Naive thymus-derived CD8-positive, alpha-beta T cell (primary cell): ENCODE measurements at regions not wholly inside any gene's neighbourhood (a gene's known extent, or its start where the extent isn't known, plus 50 kb on each side); places are given as distances from the start of the nearest gene placed in this dataset.
"Not testable (repeated sequence)": the region's sequence is repeated elsewhere in the genome, so short reads cannot be mapped to it uniquely, and the experiment has no call there.

Experiments used
- ATAC-seq, 2 donors: fragments of 150-1000 bp; cut with Tn5 transposase in 1 of 2; sonication (Bioruptor Pico), chemical (Tn5 transposase) in 1 of 2; 1 replicate in 1 of 2; 2 replicates in 1 of 2; pipeline ENCODE4 v1.10.0; 2021; ENCODE audit warnings: mild to moderate bottlenecking in 2 of 2, moderate library complexity in 2 of 2
- POLR2A ChIA-PET: fragments of 350-600 bp; sonication (Branson Sonifier 250); formaldehyde crosslinking; loops from one replicate; lab custom pipeline; 2021; ENCODE audit warnings: antibody characterized with exemption; lab: Charles Lee
- DNase-seq, 10 donors: peaks; one replicate each; pipeline versions ENCODE4 v3.0.0 to v3.0.0-alpha.2; 2020 to 2022
- H3K27ac Mint-ChIP-seq, 10 donors: one replicate each; pipeline ENCODE4 v1.8.0; 2020 to 2022; ENCODE audit warnings: mild to moderate bottlenecking in 10 of 10, mixed read lengths in 10 of 10, moderate library complexity in 4 of 10, inconsistent platforms in 1 of 10
- H3K27me3 Mint-ChIP-seq, 5 donors: one replicate each; pipeline ENCODE4 v1.8.0; 2021 to 2022; ENCODE audit warnings: mixed read lengths in 5 of 5
- H3K36me3 Mint-ChIP-seq, 3 donors: one replicate each; pipeline ENCODE4 v1.8.0; 2020 to 2022; ENCODE audit warnings: mixed read lengths in 3 of 3, mild to moderate bottlenecking in 2 of 3, inconsistent platforms in 1 of 3
- H3K4me1 Mint-ChIP-seq, 4 donors: one replicate each; pipeline ENCODE4 v1.8.0; 2021 to 2022; ENCODE audit warnings: mixed read lengths in 4 of 4
- H3K4me3 Mint-ChIP-seq, 10 donors: one replicate each; pipeline ENCODE4 v1.8.0; 2020 to 2022; ENCODE audit warnings: mild to moderate bottlenecking in 10 of 10, mixed read lengths in 10 of 10, moderate library complexity in 6 of 10, inconsistent platforms in 1 of 10
- H3K9me3 Mint-ChIP-seq, 9 donors: one replicate each; pipeline ENCODE4 v1.8.0; 2020 to 2022; ENCODE audit warnings: mixed read lengths in 9 of 9, mild to moderate bottlenecking in 3 of 9, inconsistent platforms in 1 of 9, moderate library complexity in 1 of 9

DNA sequence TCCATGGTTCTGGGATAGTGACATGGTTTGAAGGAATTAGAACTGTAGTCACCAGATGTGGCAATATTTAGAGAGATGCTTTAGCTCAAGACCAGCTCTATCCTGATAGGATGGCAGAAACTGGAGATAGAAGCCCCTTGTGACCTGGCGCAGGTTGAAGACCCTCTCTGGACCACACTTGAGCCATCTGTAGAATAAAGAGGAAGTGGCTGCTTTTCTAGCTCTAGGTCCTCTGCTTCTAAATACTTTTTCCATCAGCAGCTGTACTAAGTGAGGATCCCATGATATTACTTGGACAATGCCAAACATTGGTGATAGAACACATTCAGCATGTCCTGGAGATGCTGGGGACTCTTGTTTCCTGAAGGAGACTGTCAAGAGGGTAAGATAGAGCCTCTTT lies 172.6 kb downstream of the PDCD6IP start:
- POLR2A ChIA-PET = no interaction called here

GRCh38 chr3:33975463-33975862 lies 177.0 kb downstream of the PDCD6IP start:
- peaks cover 0 to 10% (median 5%) of the 10 kb centered on the region in 9 donors for H3K9me3 Mint-ChIP-seq
- peaks cover 0 to 20% (median 5%) of the 10 kb centered on the region in 5 donors for H3K27me3 Mint-ChIP-seq
- no peak overlapping the region for H3K27ac Mint-ChIP-seq
- H3K4me3 Mint-ChIP-seq = no peak overlapping the region
- DNase-seq (no peak), ATAC-seq (no peak)
- H3K4me1 Mint-ChIP-seq = no peaks in the 10 kb centered on the region
- peaks cover 0 to 11% (median 7%) of the 10 kb centered on the region in 3 donors for H3K36me3 Mint-ChIP-seq
- POLR2A ChIA-PET = no interaction called here

More for the DNA sequence above, 172.6 kb downstream of the PDCD6IP start:
- no peaks in the 10 kb centered on the region for H3K4me1 Mint-ChIP-seq
- H3K27ac Mint-ChIP-seq = no peak overlapping the region
- peaks cover 0 to 22% (median 9%) of the 10 kb centered on the region in 5 donors for H3K27me3 Mint-ChIP-seq
- peaks cover 0 to 12% (median 8%) of the 10 kb centered on the region in 3 donors for H3K36me3 Mint-ChIP-seq
- H3K9me3 Mint-ChIP-seq = peaks cover 0 to 29% (median 10%) of the 10 kb centered on the region in 9 donors
- DNase-seq (no peak), ATAC-seq (no peak)
- no peak overlapping the region for H3K4me3 Mint-ChIP-seq

DNA sequence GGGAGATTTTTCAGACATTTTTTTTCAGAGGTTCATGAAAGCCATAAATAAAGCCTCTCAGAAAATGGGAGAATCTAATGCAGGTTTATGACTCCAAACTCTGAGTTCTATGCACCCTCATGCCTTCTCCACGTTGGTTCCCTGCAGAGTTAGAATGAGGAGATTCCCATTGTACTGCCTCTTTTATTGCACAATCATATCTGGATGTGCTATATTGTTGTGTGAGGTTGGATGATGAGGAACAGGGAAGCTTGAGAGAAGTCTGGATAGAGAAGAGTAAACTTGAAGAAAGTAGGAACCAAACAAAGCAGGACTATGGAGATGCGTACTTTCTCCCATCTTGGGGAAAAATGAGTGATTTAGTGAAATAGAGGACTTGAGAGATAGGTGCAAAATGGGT lies 178.8 kb downstream of the PDCD6IP start:
- Mint-ChIP-seq H3K36me3 (no peaks in the 10 kb centered on the region), H3K9me3 (no peaks in the 10 kb centered on the region), H3K4me1 (no peaks in the 10 kb centered on the region), H3K27ac (no peak overlapping the region), H3K4me3 (no peak overlapping the region), H3K27me3 (peaks cover 0 to 8% (median 3%) of the 10 kb centered on the region in 5 donors)
- POLR2A ChIA-PET = no interaction called here
- ATAC-seq (no peak), DNase-seq (no peak)

DNA sequence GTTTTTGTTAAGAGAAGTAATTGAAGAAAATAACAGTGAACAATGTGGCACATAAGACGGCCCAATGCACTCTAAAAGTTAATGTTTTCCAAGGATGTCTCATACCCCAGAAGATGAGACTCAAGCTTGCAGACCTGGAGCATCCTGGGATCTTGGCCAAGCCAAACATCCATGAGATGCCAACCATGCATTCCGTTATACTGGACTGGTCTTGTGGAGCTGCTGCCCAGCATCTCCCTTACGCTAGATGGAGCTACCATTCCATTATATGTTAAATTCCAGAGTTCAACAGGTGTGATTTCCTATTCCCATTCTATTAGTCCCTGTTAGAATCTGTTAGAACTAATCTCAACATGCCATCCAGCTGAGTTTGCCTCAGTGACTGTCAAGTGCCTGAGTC lies 181.8 kb downstream of the PDCD6IP start:
- H3K27me3 Mint-ChIP-seq = no peaks in the 10 kb centered on the region
- peaks cover 0 to under 1% (median 0%) of the 10 kb centered on the region in 4 donors for H3K4me1 Mint-ChIP-seq
- H3K4me3 Mint-ChIP-seq = no peak overlapping the region
- H3K27ac Mint-ChIP-seq = no peak overlapping the region
- ATAC-seq = no peak
- POLR2A ChIA-PET = no interaction called here
- DNase-seq = no peak
- no peaks in the 10 kb centered on the region for H3K36me3 Mint-ChIP-seq
- no peaks in the 10 kb centered on the region for H3K9me3 Mint-ChIP-seq

- Mint-ChIP-seq H3K4me1 (peaks cover 7 to 14% (median 10%) of the 10 kb centered on the region in 4 donors), H3K9me3 (peaks cover 0 to 4% (median 0%) of the 10 kb centered on the region in 9 donors), H3K27ac (no peak overlapping the region), H3K4me3 (no peak overlapping the region), H3K27me3 (peaks cover 0 to 3% (median 0%) of the 10 kb centered on the region in 5 donors), H3K36me3 (no peaks in the 10 kb centered on the region)
- POLR2A ChIA-PET = no interaction called here
- DNase-seq (no peak), ATAC-seq (no peak)
Measured at GRCh38 chr3:33982269-33982798, 183.9 kb downstream of the PDCD6IP start.

DNA sequence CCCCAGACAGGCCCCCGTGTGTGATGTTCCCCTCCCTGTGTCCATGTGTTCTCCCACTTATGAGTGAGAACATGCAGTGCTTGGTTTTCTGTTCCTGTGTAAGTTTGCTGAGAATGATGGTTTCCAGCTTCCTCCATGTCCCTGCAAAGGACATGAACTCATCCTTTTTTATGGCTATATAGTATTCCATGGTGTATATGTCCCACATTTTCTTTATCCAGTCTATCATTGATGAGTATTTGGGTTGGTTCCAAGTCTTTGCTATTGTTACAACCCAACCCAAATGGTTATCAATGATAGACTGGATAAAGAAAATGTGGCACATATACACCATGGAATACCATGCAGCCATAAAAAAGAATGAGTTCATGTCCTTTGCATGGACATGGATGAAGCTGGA lies 184.5 kb downstream of the PDCD6IP start:
- peaks cover 7 to 16% (median 10%) of the 10 kb centered on the region in 4 donors for H3K4me1 Mint-ChIP-seq
- H3K27me3 Mint-ChIP-seq, H3K36me3 Mint-ChIP-seq, H3K9me3 Mint-ChIP-seq, ATAC-seq, POLR2A ChIA-PET, H3K4me3 Mint-ChIP-seq, H3K27ac Mint-ChIP-seq, DNase-seq: not testable (repeated sequence)

- DNase-seq = no peak
- H3K4me3 Mint-ChIP-seq = no peak overlapping the region
- H3K9me3 Mint-ChIP-seq = peaks cover 0 to 7% (median under 1%) of the 10 kb centered on the region in 9 donors
- no peak overlapping the region for H3K27ac Mint-ChIP-seq
- peaks cover 0 to 12% (median 3%) of the 10 kb centered on the region in 5 donors for H3K27me3 Mint-ChIP-seq
- POLR2A ChIA-PET = no interaction called here
- peaks cover 7 to 16% (median 10%) of the 10 kb centered on the region in 4 donors for H3K4me1 Mint-ChIP-seq
- ATAC-seq = no peak
- H3K36me3 Mint-ChIP-seq = peaks cover 0 to 3% (median 0%) of the 10 kb centered on the region in 3 donors
Measured at GRCh38 chr3:33989229-33989628, 190.8 kb downstream of the PDCD6IP start.

- Mint-ChIP-seq H3K36me3 (peaks cover 0 to 7% (median 0%) of the 10 kb centered on the region in 3 donors), H3K27me3 (peaks cover 0 to 11% (median 3%) of the 10 kb centered on the region in 5 donors), H3K4me3 (no peak overlapping the region), H3K27ac (no peak overlapping the region), H3K4me1 (peaks cover 0 to 3% (median 2%) of the 10 kb centered on the region in 4 donors), H3K9me3 (peaks cover 0 to 28% (median 14%) of the 10 kb centered on the region in 9 donors)
- DNase-seq = no peak
- POLR2A ChIA-PET = no interaction called here
- ATAC-seq = no peak
Measured at GRCh38 chr3:33991673-33992072, 193.2 kb downstream of the PDCD6IP start.

DNA sequence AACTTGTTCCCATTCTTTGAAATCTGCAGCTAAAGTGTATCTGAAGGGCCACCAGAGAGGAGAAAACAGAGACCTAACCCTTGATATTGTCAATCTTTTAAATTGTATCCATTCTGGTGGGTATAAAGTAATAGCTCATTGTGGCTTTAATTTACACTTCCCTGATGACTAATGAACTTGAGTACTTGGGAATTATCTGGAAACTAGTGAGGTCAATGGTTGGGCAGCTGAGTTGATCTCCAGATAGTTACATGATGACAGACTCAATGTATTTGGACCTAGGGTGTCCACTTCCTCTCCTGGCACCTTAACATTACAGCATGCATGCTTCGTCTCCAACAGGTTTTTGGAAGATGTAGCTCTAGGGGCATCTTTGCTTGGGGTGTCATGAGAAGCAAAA lies 195.2 kb downstream of the PDCD6IP start:
- Mint-ChIP-seq H3K36me3 (peaks cover 0 to 4% (median 0%) of the 10 kb centered on the region in 3 donors), H3K27ac (no peak overlapping the region)

DNA sequence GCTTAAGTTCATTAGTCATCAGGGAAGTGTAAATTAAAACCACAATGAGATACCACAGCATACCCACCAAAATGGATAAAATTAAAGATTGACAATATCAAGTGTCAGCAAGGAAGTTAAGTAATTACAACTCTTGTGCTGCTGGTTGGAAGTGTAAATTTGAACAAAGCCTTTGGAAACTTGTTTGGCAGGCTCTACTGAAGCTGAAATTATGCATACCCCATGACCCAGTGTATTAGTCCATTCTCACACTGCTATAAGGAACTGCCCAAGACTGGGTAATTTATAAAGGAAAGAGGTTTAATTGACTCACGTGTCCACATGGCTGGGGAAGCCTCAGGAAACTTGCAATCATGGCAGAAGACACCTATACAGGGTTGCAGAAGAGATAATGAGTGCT lies 196.1 kb downstream of the PDCD6IP start:
- peaks cover 0 to 9% (median 2%) of the 10 kb centered on the region in 5 donors for H3K27me3 Mint-ChIP-seq
- POLR2A ChIA-PET = no interaction called here

More for the DNA sequence above, 195.2 kb downstream of the PDCD6IP start:
- no peaks in the 10 kb centered on the region for H3K4me1 Mint-ChIP-seq
- no peak for DNase-seq
- POLR2A ChIA-PET = no interaction called here
- no peak overlapping the region for H3K4me3 Mint-ChIP-seq
- H3K27me3 Mint-ChIP-seq = peaks cover 0 to 9% (median 3%) of the 10 kb centered on the region in 5 donors
- ATAC-seq = no peak
- H3K9me3 Mint-ChIP-seq = peaks cover 0 to 24% (median 16%) of the 10 kb centered on the region in 9 donors

GRCh38 chr3:34000301-34000700 lies 201.9 kb downstream of the PDCD6IP start:
- POLR2A ChIA-PET = no interaction called here
- Mint-ChIP-seq H3K27ac (no peak overlapping the region), H3K9me3 (peaks cover 0 to 14% (median 8%) of the 10 kb centered on the region in 9 donors), H3K27me3 (no peaks in the 10 kb centered on the region), H3K36me3 (no peaks in the 10 kb centered on the region), H3K4me1 (no peaks in the 10 kb centered on the region), H3K4me3 (no peak overlapping the region)
- no peak for ATAC-seq
- DNase-seq = no peak

More for the DNA sequence above, 196.1 kb downstream of the PDCD6IP start:
- Mint-ChIP-seq H3K9me3 (peaks cover 0 to 24% (median 16%) of the 10 kb centered on the region in 9 donors), H3K36me3 (peaks cover 0 to 4% (median 0%) of the 10 kb centered on the region in 3 donors), H3K4me1 (no peaks in the 10 kb centered on the region), H3K27ac (no peak overlapping the region), H3K4me3 (no peak overlapping the region)
- DNase-seq (no peak), ATAC-seq (no peak)

- no peak overlapping the region for H3K4me3 Mint-ChIP-seq
- POLR2A ChIA-PET = no interaction called here
- peak overlapping the region in 1 of 10 donors; percentile 61 for H3K27ac Mint-ChIP-seq
- H3K4me1 Mint-ChIP-seq = no peaks in the 10 kb centered on the region
- peaks cover 0 to 2% (median 0%) of the 10 kb centered on the region in 5 donors for H3K27me3 Mint-ChIP-seq
- H3K36me3 Mint-ChIP-seq = no peaks in the 10 kb centered on the region
- H3K9me3 Mint-ChIP-seq = peaks cover 0 to 8% (median 3%) of the 10 kb centered on the region in 9 donors
- ATAC-seq (no peak), DNase-seq (no peak)
Measured at GRCh38 chr3:34001022-34001421, 202.6 kb downstream of the PDCD6IP start.

- POLR2A ChIA-PET = no interaction called here
- H3K36me3 Mint-ChIP-seq = no peaks in the 10 kb centered on the region
- no peaks in the 10 kb centered on the region for H3K4me1 Mint-ChIP-seq
- no peak for DNase-seq
- no peak for ATAC-seq
- no peak overlapping the region for H3K4me3 Mint-ChIP-seq
- no peaks in the 10 kb centered on the region for H3K9me3 Mint-ChIP-seq
- H3K27ac Mint-ChIP-seq = no peak overlapping the region
- peaks cover 0 to 2% (median 0%) of the 10 kb centered on the region in 5 donors for H3K27me3 Mint-ChIP-seq
Measured at GRCh38 chr3:34001990-34002389, 203.6 kb downstream of the PDCD6IP start.
